ENCODE measurements at regions not wholly inside any gene's neighbourhood (a gene's known extent, or its start where the extent isn't known, plus 50 kb on each side); places are given as distances from the start of the nearest gene placed in this dataset.

GRCh38 chr14:95395098-95395737 is 75.5 kb upstream of the CLMN start:
- no peak for DNase-seq (ENCODE audit: low spot score)
- Mint-ChIP-seq H3K27ac (no peak overlapping the region), H3K27me3 (ENCODE audit: low read depth) (peaks cover 4% of the 10 kb centered on the region), H3K9me3 (peaks cover 5% of the 10 kb centered on the region), H3K4me3 (no peak overlapping the region), H3K4me1 (ENCODE audit: low read depth) (no peaks in the 10 kb centered on the region), H3K36me3 (ENCODE audit: low read depth) (no peaks in the 10 kb centered on the region)

GRCh38 chr14:95394297-95395097 is 74.8 kb upstream of the CLMN start:
- Mint-ChIP-seq H3K4me3 (no peak overlapping the region), H3K9me3 (peaks cover 5% of the 10 kb centered on the region), H3K27me3 (ENCODE audit: low read depth) (peaks cover 4% of the 10 kb centered on the region), H3K36me3 (ENCODE audit: low read depth) (no peaks in the 10 kb centered on the region), H3K4me1 (ENCODE audit: low read depth) (no peaks in the 10 kb centered on the region), H3K27ac (no peak overlapping the region)
- DNase-seq (ENCODE audit: low spot score): no peak

- Mint-ChIP-seq H3K4me1 (ENCODE audit: low read depth) (no peaks in the 10 kb centered on the region), H3K36me3 (ENCODE audit: low read depth) (no peaks in the 10 kb centered on the region), H3K9me3 (peaks cover 5% of the 10 kb centered on the region), H3K27me3 (ENCODE audit: low read depth) (peaks cover 4% of the 10 kb centered on the region), H3K27ac (no peak overlapping the region), H3K4me3 (no peak overlapping the region)
- DNase-seq (ENCODE audit: low spot score): no peak
These were observed 73.1 kb upstream of the CLMN start for GRCh38 chr14:95392841-95393240.

- H3K4me3 Mint-ChIP-seq: no peak overlapping the region
- no peaks in the 10 kb centered on the region for H3K36me3 Mint-ChIP-seq (ENCODE audit: low read depth)
- DNase-seq (ENCODE audit: low spot score): no peak
- H3K9me3 Mint-ChIP-seq: peaks cover 5% of the 10 kb centered on the region
- H3K27me3 Mint-ChIP-seq (ENCODE audit: low read depth): peaks cover 4% of the 10 kb centered on the region
- H3K27ac Mint-ChIP-seq: no peak overlapping the region
- no peaks in the 10 kb centered on the region for H3K4me1 Mint-ChIP-seq (ENCODE audit: low read depth)
These were observed 71.6 kb upstream of the CLMN start for GRCh38 chr14:95391331-95391730.

- Mint-ChIP-seq H3K4me3 (no peak overlapping the region), H3K36me3 (ENCODE audit: low read depth) (no peaks in the 10 kb centered on the region), H3K27me3 (ENCODE audit: low read depth) (peaks cover 4% of the 10 kb centered on the region), H3K4me1 (ENCODE audit: low read depth) (no peaks in the 10 kb centered on the region), H3K27ac (no peak overlapping the region), H3K9me3 (peaks cover 5% of the 10 kb centered on the region)
- no peak for DNase-seq (ENCODE audit: low spot score)
These were observed 69.8 kb upstream of the CLMN start for GRCh38 chr14:95389471-95390011.

- Mint-ChIP-seq H3K36me3 (ENCODE audit: low read depth) (no peaks in the 10 kb centered on the region), H3K27me3 (ENCODE audit: low read depth) (peaks cover 4% of the 10 kb centered on the region), H3K4me3 (no peak overlapping the region), H3K4me1 (ENCODE audit: low read depth) (no peaks in the 10 kb centered on the region), H3K9me3 (no peaks in the 10 kb centered on the region), H3K27ac (no peak overlapping the region)
- DNase-seq (ENCODE audit: low spot score): no peak
These were observed 69.0 kb upstream of the CLMN start for GRCh38 chr14:95388699-95389098.

GRCh38 chr14:95387826-95388445 is 68.2 kb upstream of the CLMN start:
- Mint-ChIP-seq H3K9me3 (no peaks in the 10 kb centered on the region), H3K4me1 (ENCODE audit: low read depth) (no peaks in the 10 kb centered on the region), H3K36me3 (ENCODE audit: low read depth) (no peaks in the 10 kb centered on the region), H3K27me3 (ENCODE audit: low read depth) (peaks cover 4% of the 10 kb centered on the region), H3K4me3 (no peak overlapping the region), H3K27ac (no peak overlapping the region)
- no peak for DNase-seq (ENCODE audit: low spot score)

- Mint-ChIP-seq H3K4me1 (ENCODE audit: low read depth) (no peaks in the 10 kb centered on the region), H3K27me3 (ENCODE audit: low read depth) (peaks cover 4% of the 10 kb centered on the region), H3K36me3 (ENCODE audit: low read depth) (no peaks in the 10 kb centered on the region), H3K4me3 (no peak overlapping the region), H3K27ac (no peak overlapping the region), H3K9me3 (no peaks in the 10 kb centered on the region)
- DNase-seq (ENCODE audit: low spot score): no peak
These were observed 66.9 kb upstream of the CLMN start for GRCh38 chr14:95386536-95387095.

GRCh38 chr14:95385701-95386100 is 66.0 kb upstream of the CLMN start:
- Mint-ChIP-seq H3K4me1 (ENCODE audit: low read depth) (no peaks in the 10 kb centered on the region), H3K27me3 (ENCODE audit: low read depth) (no peaks in the 10 kb centered on the region), H3K4me3 (no peak overlapping the region), H3K9me3 (no peaks in the 10 kb centered on the region), H3K27ac (no peak overlapping the region), H3K36me3 (ENCODE audit: low read depth) (no peaks in the 10 kb centered on the region)
- DNase-seq (ENCODE audit: low spot score): no peak

GRCh38 chr14:95382747-95383146 is 63.0 kb upstream of the CLMN start:
- H3K4me3 Mint-ChIP-seq: no peak overlapping the region
- peaks cover 13% of the 10 kb centered on the region for H3K9me3 Mint-ChIP-seq
- no peak overlapping the region for H3K27ac Mint-ChIP-seq
- H3K36me3 Mint-ChIP-seq (ENCODE audit: low read depth): no peaks in the 10 kb centered on the region
- H3K4me1 Mint-ChIP-seq (ENCODE audit: low read depth): no peaks in the 10 kb centered on the region
- DNase-seq (ENCODE audit: low spot score): no peak
- H3K27me3 Mint-ChIP-seq (ENCODE audit: low read depth): no peaks in the 10 kb centered on the region

GRCh38 chr14:95381726-95382125 is 62.0 kb upstream of the CLMN start:
- peaks cover 2% of the 10 kb centered on the region for H3K27me3 Mint-ChIP-seq (ENCODE audit: low read depth)

GRCh38 chr14:95380350-95381042 is 60.8 kb upstream of the CLMN start:
- Mint-ChIP-seq H3K4me3 (no peak overlapping the region), H3K27ac (no peak overlapping the region), H3K27me3 (ENCODE audit: low read depth) (peaks cover 5% of the 10 kb centered on the region), H3K36me3 (ENCODE audit: low read depth) (no peaks in the 10 kb centered on the region), H3K9me3 (peaks cover 13% of the 10 kb centered on the region), H3K4me1 (ENCODE audit: low read depth) (no peaks in the 10 kb centered on the region)
- DNase-seq (ENCODE audit: low spot score): no peak

More at GRCh38 chr14:95381726-95382125, 62.0 kb upstream of the CLMN start:
- Mint-ChIP-seq H3K4me1 (ENCODE audit: low read depth) (no peaks in the 10 kb centered on the region), H3K9me3 (peaks cover 13% of the 10 kb centered on the region), H3K36me3 (ENCODE audit: low read depth) (no peaks in the 10 kb centered on the region), H3K27ac (no peak overlapping the region), H3K4me3 (no peak overlapping the region)
- DNase-seq (ENCODE audit: low spot score): no peak

GRCh38 chr14:95379634-95380033 is 59.9 kb upstream of the CLMN start:
- Mint-ChIP-seq H3K4me1 (ENCODE audit: low read depth) (no peaks in the 10 kb centered on the region), H3K27ac (no peak overlapping the region), H3K9me3 (peaks cover 13% of the 10 kb centered on the region), H3K27me3 (ENCODE audit: low read depth) (peaks cover 6% of the 10 kb centered on the region), H3K4me3 (no peak overlapping the region), H3K36me3 (ENCODE audit: low read depth) (no peaks in the 10 kb centered on the region)
- no peak for DNase-seq (ENCODE audit: low spot score)
